ENCODE measurements at regions not wholly inside any gene's neighbourhood (a gene's known extent, or its start where the extent isn't known, plus 50 kb on each side); places are given as distances from the start of the nearest gene placed in this dataset.

GRCh38 chr16:66164581-66165247 is 201.8 kb upstream of the CDH5 start:
- Histone ChIP-seq H3K4me3 (ENCODE audit: low read length) (no peak overlapping the region), H3K27me3 (ENCODE audit: control insufficient read depth, insufficient read depth, low read length) (no peaks in the 10 kb centered on the region)

GRCh38 chr16:66162821-66163220 is 203.7 kb upstream of the CDH5 start:
- no peak overlapping the region for H3K27ac ChIP-seq (ENCODE audit: low read length)
- H3K4me1 ChIP-seq (ENCODE audit: control insufficient read depth, low read depth, low read length), result no peaks in the 10 kb centered on the region
- H3K4me3 ChIP-seq (ENCODE audit: low read length), result no peak overlapping the region
- no peak overlapping the region for H3K9ac ChIP-seq (ENCODE audit: low read length)
- no peaks in the 10 kb centered on the region for H3K36me3 ChIP-seq (ENCODE audit: control insufficient read depth, low read depth, low read length)
- no peaks in the 10 kb centered on the region for H3K27me3 ChIP-seq (ENCODE audit: control insufficient read depth, insufficient read depth, low read length)
- no peaks in the 10 kb centered on the region for H3K9me3 ChIP-seq (ENCODE audit: control insufficient read depth, low read depth, low read length)

More at GRCh38 chr16:66164581-66165247, 201.8 kb upstream of the CDH5 start:
- Histone ChIP-seq H3K36me3 (ENCODE audit: control insufficient read depth, low read depth, low read length) (no peaks in the 10 kb centered on the region), H3K27ac (ENCODE audit: low read length) (no peak overlapping the region), H3K9ac (ENCODE audit: low read length) (no peak overlapping the region), H3K4me1 (ENCODE audit: control insufficient read depth, low read depth, low read length) (no peaks in the 10 kb centered on the region), H3K9me3 (ENCODE audit: control insufficient read depth, low read depth, low read length) (no peaks in the 10 kb centered on the region)

GRCh38 chr16:66161942-66162341 is 204.5 kb upstream of the CDH5 start:
- H3K4me3 ChIP-seq (ENCODE audit: low read length), result no peak overlapping the region
- no peak overlapping the region for H3K9ac ChIP-seq (ENCODE audit: low read length)
- no peaks in the 10 kb centered on the region for H3K4me1 ChIP-seq (ENCODE audit: control insufficient read depth, low read depth, low read length)
- no peaks in the 10 kb centered on the region for H3K27me3 ChIP-seq (ENCODE audit: control insufficient read depth, insufficient read depth, low read length)
- no peaks in the 10 kb centered on the region for H3K9me3 ChIP-seq (ENCODE audit: control insufficient read depth, low read depth, low read length)
- H3K36me3 ChIP-seq (ENCODE audit: control insufficient read depth, low read depth, low read length), result no peaks in the 10 kb centered on the region
- no peak overlapping the region for H3K27ac ChIP-seq (ENCODE audit: low read length)

- H3K27ac ChIP-seq (ENCODE audit: low read length), result no peak overlapping the region
- no peaks in the 10 kb centered on the region for H3K9me3 ChIP-seq (ENCODE audit: control insufficient read depth, low read depth, low read length)
- no peak overlapping the region for H3K9ac ChIP-seq (ENCODE audit: low read length)
- H3K27me3 ChIP-seq (ENCODE audit: control insufficient read depth, insufficient read depth, low read length), result no peaks in the 10 kb centered on the region
- no peak overlapping the region for H3K4me3 ChIP-seq (ENCODE audit: low read length)
- H3K36me3 ChIP-seq (ENCODE audit: control insufficient read depth, low read depth, low read length), result no peaks in the 10 kb centered on the region
- H3K4me1 ChIP-seq (ENCODE audit: control insufficient read depth, low read depth, low read length), result no peaks in the 10 kb centered on the region
Observed at GRCh38 chr16:66161269-66161668, 205.2 kb upstream of the CDH5 start.

- H3K9ac ChIP-seq (ENCODE audit: low read length), result no peak overlapping the region
- no peak overlapping the region for H3K27ac ChIP-seq (ENCODE audit: low read length)
- H3K9me3 ChIP-seq (ENCODE audit: control insufficient read depth, low read depth, low read length), result no peaks in the 10 kb centered on the region
- H3K36me3 ChIP-seq (ENCODE audit: control insufficient read depth, low read depth, low read length), result no peaks in the 10 kb centered on the region
- H3K27me3 ChIP-seq (ENCODE audit: control insufficient read depth, insufficient read depth, low read length), result no peaks in the 10 kb centered on the region
- H3K4me3 ChIP-seq (ENCODE audit: low read length), result no peak overlapping the region
- H3K4me1 ChIP-seq (ENCODE audit: control insufficient read depth, low read depth, low read length), result no peaks in the 10 kb centered on the region
Observed at GRCh38 chr16:66159987-66160386, 206.5 kb upstream of the CDH5 start.

- H3K27ac ChIP-seq (ENCODE audit: low read length), result no peak overlapping the region
- H3K4me3 ChIP-seq (ENCODE audit: low read length), result no peak overlapping the region
- no peaks in the 10 kb centered on the region for H3K4me1 ChIP-seq (ENCODE audit: control insufficient read depth, low read depth, low read length)
- no peak overlapping the region for H3K9ac ChIP-seq (ENCODE audit: low read length)
- no peaks in the 10 kb centered on the region for H3K27me3 ChIP-seq (ENCODE audit: control insufficient read depth, insufficient read depth, low read length)
- H3K36me3 ChIP-seq (ENCODE audit: control insufficient read depth, low read depth, low read length), result no peaks in the 10 kb centered on the region
- H3K9me3 ChIP-seq (ENCODE audit: control insufficient read depth, low read depth, low read length), result no peaks in the 10 kb centered on the region
Observed at GRCh38 chr16:66156538-66156937, 210.0 kb upstream of the CDH5 start.

- Histone ChIP-seq H3K4me3 (ENCODE audit: low read length) (no peak overlapping the region), H3K9ac (ENCODE audit: low read length) (no peak overlapping the region), H3K4me1 (ENCODE audit: control insufficient read depth, low read depth, low read length) (no peaks in the 10 kb centered on the region), H3K36me3 (ENCODE audit: control insufficient read depth, low read depth, low read length) (no peaks in the 10 kb centered on the region), H3K9me3 (ENCODE audit: control insufficient read depth, low read depth, low read length) (no peaks in the 10 kb centered on the region), H3K27me3 (ENCODE audit: control insufficient read depth, insufficient read depth, low read length) (no peaks in the 10 kb centered on the region), H3K27ac (ENCODE audit: low read length) (no peak overlapping the region)
Observed at GRCh38 chr16:66155933-66156332, 210.6 kb upstream of the CDH5 start.

- no peak overlapping the region for H3K9ac ChIP-seq (ENCODE audit: low read length)
- no peaks in the 10 kb centered on the region for H3K9me3 ChIP-seq (ENCODE audit: control insufficient read depth, low read depth, low read length)
- no peak overlapping the region for H3K27ac ChIP-seq (ENCODE audit: low read length)
- H3K36me3 ChIP-seq (ENCODE audit: control insufficient read depth, low read depth, low read length), result no peaks in the 10 kb centered on the region
- no peaks in the 10 kb centered on the region for H3K27me3 ChIP-seq (ENCODE audit: control insufficient read depth, insufficient read depth, low read length)
- H3K4me1 ChIP-seq (ENCODE audit: control insufficient read depth, low read depth, low read length), result peaks cover 3% of the 10 kb centered on the region
- H3K4me3 ChIP-seq (ENCODE audit: low read length), result no peak overlapping the region
Observed at GRCh38 chr16:66154801-66155200, 211.7 kb upstream of the CDH5 start.

GRCh38 chr16:66152823-66153393 is 213.6 kb upstream of the CDH5 start:
- Histone ChIP-seq H3K4me1 (ENCODE audit: control insufficient read depth, low read depth, low read length) (peaks cover 3% of the 10 kb centered on the region), H3K9ac (ENCODE audit: low read length) (no peak overlapping the region), H3K4me3 (ENCODE audit: low read length) (no peak overlapping the region), H3K9me3 (ENCODE audit: control insufficient read depth, low read depth, low read length) (no peaks in the 10 kb centered on the region), H3K36me3 (ENCODE audit: control insufficient read depth, low read depth, low read length) (no peaks in the 10 kb centered on the region), H3K27me3 (ENCODE audit: control insufficient read depth, insufficient read depth, low read length) (no peaks in the 10 kb centered on the region), H3K27ac (ENCODE audit: low read length) (no peak overlapping the region)

- no peak overlapping the region for H3K27ac ChIP-seq (ENCODE audit: low read length)
- no peaks in the 10 kb centered on the region for H3K27me3 ChIP-seq (ENCODE audit: control insufficient read depth, insufficient read depth, low read length)
- peaks cover 3% of the 10 kb centered on the region for H3K4me1 ChIP-seq (ENCODE audit: control insufficient read depth, low read depth, low read length)
- H3K9ac ChIP-seq (ENCODE audit: low read length), result no peak overlapping the region
- no peaks in the 10 kb centered on the region for H3K9me3 ChIP-seq (ENCODE audit: control insufficient read depth, low read depth, low read length)
- H3K36me3 ChIP-seq (ENCODE audit: control insufficient read depth, low read depth, low read length), result no peaks in the 10 kb centered on the region
- no peak overlapping the region for H3K4me3 ChIP-seq (ENCODE audit: low read length)
Observed at GRCh38 chr16:66152181-66152580, 214.3 kb upstream of the CDH5 start.

GRCh38 chr16:66150698-66151482 is 215.6 kb upstream of the CDH5 start:
- Histone ChIP-seq H3K4me1 (ENCODE audit: control insufficient read depth, low read depth, low read length) (peaks cover 3% of the 10 kb centered on the region), H3K9ac (ENCODE audit: low read length) (no peak overlapping the region), H3K36me3 (ENCODE audit: control insufficient read depth, low read depth, low read length) (no peaks in the 10 kb centered on the region), H3K27me3 (ENCODE audit: control insufficient read depth, insufficient read depth, low read length) (no peaks in the 10 kb centered on the region), H3K27ac (ENCODE audit: low read length) (no peak overlapping the region), H3K4me3 (ENCODE audit: low read length) (no peak overlapping the region), H3K9me3 (ENCODE audit: control insufficient read depth, low read depth, low read length) (no peaks in the 10 kb centered on the region)
